NCI-H524 treated with DMSO at 0.1 percent for 48 hours (cell line): ENCODE measurements at regions not wholly inside any gene's neighbourhood (a gene's known extent, or its start where the extent isn't known, plus 50 kb on each side); places are given as distances from the start of the nearest gene placed in this dataset.

Source experiments
- DNase-seq: peaks from one replicate; lab custom pipeline; 2025; lab: John Stamatoyannopoulos, UW

DNA sequence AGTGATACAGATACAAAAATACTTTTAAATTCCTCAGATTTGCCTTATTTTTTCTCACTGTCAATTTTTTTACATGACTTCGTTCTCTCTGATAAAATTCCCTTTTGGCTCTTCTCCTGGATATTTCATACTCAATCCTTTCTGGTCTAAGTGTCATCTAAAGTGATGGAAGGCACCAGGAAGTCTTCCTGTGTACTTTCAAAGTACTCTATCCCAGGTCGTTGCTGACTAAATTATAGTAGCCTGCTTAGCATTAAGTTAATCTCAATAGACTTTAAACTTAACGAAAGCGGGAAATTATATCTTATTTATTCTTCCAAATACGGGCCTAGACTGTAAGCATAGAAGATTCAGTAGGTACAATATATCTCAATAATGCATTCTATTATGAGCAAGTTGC, 67.8 kb downstream of the CASP12 start:
- DNase-seq, result no peak

- DNase-seq, result peak; percentile 49
These were observed 68.2 kb downstream of the CASP12 start for GRCh38 chr11:104830080-104830479.

DNA sequence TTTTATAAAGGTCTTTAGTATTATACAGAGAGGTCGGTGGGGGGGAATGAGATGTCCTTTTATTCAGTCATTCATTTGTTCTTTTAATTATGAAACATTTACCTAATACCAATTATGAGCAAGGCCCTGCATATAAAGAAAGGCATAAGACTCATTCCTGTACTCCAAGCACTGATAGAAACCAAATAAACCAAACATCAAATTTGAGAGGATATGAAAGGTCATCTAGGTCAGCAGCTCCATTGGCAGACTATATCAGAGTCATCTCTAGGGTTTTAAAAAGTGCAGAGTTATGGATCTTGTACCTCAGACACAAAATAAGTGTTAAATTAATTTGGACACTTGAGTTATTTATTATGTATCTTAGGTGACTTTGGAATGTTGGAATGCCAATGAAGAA, 71.5 kb downstream of the CASP12 start:
- DNase-seq, result no peak

- no peak for DNase-seq
These were observed 74.6 kb downstream of the CASP12 start for GRCh38 chr11:104823657-104824056.

- DNase-seq, result no peak
These were observed 77.8 kb downstream of the CASP12 start for GRCh38 chr11:104820431-104820830.

DNA sequence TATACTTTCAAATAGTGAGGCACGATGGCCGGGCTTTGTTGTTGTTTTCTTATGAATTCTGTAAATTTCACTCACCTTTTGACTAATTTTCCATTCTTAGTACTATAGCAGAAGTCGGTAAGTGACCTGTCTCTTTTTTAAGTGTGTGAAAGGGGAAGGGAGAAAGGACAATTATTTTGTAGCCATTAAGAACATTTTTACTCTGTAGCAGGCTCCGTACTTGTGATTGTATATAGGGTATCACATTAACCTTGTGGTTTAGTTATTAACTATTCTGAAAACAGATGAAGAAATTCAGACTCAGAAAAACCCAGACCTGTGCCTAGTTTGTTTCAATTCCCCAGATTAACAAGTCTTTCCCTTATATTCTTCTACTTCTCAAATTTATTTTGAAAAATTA, 78.7 kb downstream of the CASP12 start:
- DNase-seq, result no peak

- DNase-seq, result no peak
These were observed 79.2 kb downstream of the CASP12 start for GRCh38 chr11:104819107-104819506.

GRCh38 chr11:104817973-104818372, 80.3 kb downstream of the CASP12 start:
- no peak for DNase-seq

DNA sequence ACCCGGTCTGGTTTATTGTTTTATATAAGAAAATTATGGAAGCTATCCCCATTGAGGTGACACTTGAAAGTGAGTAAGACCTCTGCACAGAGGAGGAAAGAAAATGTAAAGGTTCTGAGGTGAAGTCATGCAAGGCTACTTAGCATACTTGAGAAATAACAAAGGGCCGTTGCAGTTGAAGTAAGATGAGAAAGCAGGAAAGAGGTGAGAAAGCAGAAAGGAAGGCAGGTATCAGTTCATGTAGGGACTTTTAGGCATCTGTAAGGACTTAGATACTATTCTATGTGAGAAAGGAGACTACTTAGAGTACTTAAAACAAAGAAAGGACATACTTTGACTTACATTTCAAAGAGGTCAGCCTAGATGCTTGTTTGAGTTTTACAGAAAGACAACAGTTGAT, 84.7 kb downstream of the CASP12 start:
- no peak for DNase-seq

- DNase-seq, result no peak
These were observed 86.0 kb downstream of the CASP12 start for GRCh38 chr11:104812103-104812788.

DNA sequence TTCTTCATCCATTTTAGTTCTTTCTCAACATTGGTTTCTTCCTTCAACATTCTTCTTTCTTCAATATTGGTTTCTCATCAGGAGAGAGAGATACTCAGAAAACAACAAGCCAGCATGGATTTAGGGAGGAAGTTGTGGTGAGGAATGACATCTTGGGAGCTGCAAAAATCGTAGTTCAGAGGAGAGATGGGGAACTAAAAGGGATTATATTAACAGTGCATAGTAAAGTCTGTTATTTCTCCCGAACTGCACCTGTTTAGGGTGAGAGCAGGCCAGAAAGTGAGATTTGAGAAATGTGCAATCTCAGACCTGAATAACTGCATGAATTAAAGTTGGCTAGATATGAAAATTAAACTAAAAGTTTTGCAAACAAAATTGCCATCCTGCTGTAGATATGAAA, 94.5 kb downstream of the CASP12 start:
- DNase-seq, result no peak

- no peak for DNase-seq
These were observed 99.0 kb downstream of the CASP12 start for GRCh38 chr11:104799251-104799650.

GRCh38 chr11:104798789-104799188, 99.5 kb downstream of the CASP12 start:
- DNase-seq, result no peak

GRCh38 chr11:104796301-104796700, 102.0 kb downstream of the CASP12 start:
- DNase-seq, result no peak

- no peak for DNase-seq
These were observed 102.6 kb downstream of the CASP12 start for GRCh38 chr11:104795501-104796213.

DNA sequence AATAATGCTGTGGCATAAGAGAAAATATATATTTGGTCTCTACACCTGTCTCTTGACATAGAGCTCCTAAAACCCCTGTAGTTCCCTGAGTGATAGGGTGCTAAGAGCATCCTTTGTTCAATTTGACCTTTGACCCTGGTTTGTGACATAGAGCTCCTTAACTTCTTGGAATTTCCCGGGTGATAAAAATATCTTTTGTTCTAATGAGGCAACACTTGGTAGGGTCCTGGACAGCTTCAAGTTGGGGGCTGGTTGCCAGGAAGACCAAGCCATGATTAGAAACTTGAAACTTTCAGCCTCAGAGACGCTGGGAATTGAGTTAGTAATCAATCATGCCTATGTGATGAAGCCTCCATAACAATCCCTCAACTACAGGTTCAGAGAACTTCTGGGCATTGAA, 105.4 kb downstream of the CASP12 start:
- no peak for DNase-seq

DNA sequence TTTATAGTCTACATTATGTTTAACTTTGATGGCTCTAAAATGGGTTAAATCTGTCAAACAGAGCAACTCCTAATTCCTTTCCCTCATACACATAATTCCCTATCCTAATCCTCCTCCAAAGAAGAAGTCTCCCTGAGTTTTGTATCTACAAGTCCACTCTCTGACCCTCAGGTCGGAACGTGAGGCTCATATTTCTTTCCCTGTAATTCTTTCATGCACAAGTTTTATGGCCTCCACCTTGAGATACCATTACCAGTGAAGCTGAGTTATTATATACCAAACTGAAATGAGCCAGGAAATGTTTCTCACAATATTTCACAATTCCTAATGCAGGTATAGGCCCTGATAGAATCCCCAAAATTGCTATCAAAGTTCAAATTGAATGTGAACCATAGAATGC, 106.4 kb downstream of the CASP12 start:
- no peak for DNase-seq

GRCh38 chr11:104784684-104785460, 113.4 kb downstream of the CASP12 start:
- DNase-seq, result no peak

- DNase-seq, result no peak
These were observed 115.0 kb downstream of the CASP12 start for GRCh38 chr11:104783241-104783640.

DNA sequence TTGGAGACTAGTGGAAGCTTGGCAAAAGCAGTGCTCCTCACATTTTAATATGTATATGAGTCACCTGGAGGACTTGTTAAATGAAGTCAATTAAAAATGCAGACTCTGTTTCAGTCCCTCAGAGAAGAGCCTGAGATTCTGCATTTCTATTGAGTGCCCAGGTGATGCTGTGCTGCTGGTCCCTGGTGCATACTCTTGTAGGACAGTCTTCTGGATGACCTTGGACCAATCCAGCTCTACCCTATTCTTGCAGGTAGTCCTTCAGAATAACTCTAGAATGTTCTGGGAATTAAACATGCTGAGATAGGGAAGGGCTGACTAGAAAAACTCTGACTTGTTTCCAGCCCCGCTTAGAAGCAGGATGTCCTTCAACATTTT, 115.9 kb downstream of the CASP12 start:
- no peak for DNase-seq

DNA sequence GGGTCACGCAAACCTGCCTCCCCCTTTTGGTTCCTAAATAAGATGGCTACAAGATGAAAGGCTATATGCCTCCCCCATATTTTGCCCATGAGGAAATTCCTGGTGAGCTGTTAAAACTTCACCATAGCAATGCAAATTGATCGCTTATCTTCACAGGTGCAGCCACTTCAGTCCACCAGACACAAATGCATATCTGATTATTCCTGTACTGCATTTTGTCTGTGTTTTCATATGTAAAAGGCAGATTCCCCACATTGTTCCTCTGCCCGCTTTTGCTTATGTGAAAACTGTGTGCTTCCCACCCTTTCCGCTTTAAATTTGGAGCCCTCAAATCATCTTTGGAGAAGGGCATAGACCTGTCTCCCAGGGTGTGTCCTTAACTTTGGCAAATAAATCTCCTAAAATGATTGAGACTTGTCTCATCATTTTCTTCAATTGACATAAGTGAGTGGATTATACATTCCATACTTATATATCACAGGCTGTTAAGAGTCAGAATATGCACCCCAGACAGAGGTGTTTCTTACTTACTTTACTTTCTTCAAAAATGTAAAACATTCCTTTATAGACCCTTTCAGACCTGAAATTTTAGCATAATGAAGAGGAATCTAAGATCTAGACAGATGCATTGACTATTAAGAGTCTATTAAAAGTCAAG, 116.4 kb downstream of the CASP12 start:
- DNase-seq, result no peak

DNA sequence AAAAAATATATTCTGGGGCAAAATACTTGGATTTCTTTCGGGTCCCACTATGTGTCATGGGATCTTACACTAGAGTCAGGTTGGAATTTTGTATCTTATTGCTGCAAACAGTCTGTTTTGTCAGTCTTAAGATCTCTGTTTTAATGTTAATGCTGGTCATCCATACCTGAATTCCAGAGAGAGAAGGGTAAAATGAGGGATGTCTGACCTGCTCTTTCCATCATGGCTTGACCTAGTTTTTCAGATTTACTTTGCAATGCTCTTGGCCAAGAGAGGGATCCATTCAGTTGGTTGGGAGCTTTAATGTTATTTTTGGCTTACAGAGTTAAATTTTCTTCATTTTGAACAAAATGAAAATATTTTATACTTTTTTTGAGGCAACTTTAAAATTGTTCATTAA, 117.2 kb downstream of the CASP12 start:
- no peak for DNase-seq
